IMR-90 (cell line): ENCODE measurements at regions not wholly inside any gene's neighbourhood (a gene's known extent, or its start where the extent isn't known, plus 50 kb on each side); places are given as distances from the start of the nearest gene placed in this dataset.

Experiments used
- CEBPB ChIP-seq: IDR thresholded peaks from 2 replicates; pipeline ENCODE4 v1.6.1; 2012; ENCODE audit warnings: low read depth, low read length, improper control_type of control experiment
- MAFK ChIP-seq: IDR thresholded peaks from 2 replicates; pipeline ENCODE4 v1.6.1; 2012; ENCODE audit warnings: low read depth, low read length, improper control_type of control experiment
- POLR2A ChIP-seq: IDR thresholded peaks from 2 replicates; pipeline ENCODE4 v1.6.1; 2012; ENCODE audit warnings: mild to moderate bottlenecking, low read depth, low read length
- RCOR1 ChIP-seq: IDR thresholded peaks from 2 replicates; pipeline ENCODE4 v1.6.1; 2012; ENCODE audit warnings: mild to moderate bottlenecking, low read length, improper control_type of control experiment; ENCODE audit not compliant: insufficient replicate concordance
- SMC3 ChIP-seq: fragments of 150-350 bp; IDR thresholded peaks from 2 replicates; pipeline ENCODE4 v1.6.1; 2016; ENCODE audit warnings: low read depth, mild to moderate bottlenecking, antibody characterized with exemption, low read length, moderate library complexity
- TF ChIP-seq, protein P1 (sequence below): conservative IDR thresholded peaks from 2 replicates; pipeline ENCODE4 v1.5.1; 2012; ENCODE audit warnings: mild to moderate bottlenecking, low read depth, low read length, improper control_type of control experiment

- TF ChIP-seq, protein P1, sequence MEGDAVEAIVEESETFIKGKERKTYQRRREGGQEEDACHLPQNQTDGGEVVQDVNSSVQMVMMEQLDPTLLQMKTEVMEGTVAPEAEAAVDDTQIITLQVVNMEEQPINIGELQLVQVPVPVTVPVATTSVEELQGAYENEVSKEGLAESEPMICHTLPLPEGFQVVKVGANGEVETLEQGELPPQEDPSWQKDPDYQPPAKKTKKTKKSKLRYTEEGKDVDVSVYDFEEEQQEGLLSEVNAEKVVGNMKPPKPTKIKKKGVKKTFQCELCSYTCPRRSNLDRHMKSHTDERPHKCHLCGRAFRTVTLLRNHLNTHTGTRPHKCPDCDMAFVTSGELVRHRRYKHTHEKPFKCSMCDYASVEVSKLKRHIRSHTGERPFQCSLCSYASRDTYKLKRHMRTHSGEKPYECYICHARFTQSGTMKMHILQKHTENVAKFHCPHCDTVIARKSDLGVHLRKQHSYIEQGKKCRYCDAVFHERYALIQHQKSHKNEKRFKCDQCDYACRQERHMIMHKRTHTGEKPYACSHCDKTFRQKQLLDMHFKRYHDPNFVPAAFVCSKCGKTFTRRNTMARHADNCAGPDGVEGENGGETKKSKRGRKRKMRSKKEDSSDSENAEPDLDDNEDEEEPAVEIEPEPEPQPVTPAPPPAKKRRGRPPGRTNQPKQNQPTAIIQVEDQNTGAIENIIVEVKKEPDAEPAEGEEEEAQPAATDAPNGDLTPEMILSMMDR: no peak
- TF ChIP-seq SMC3 (no peak), POLR2A (no peak), MAFK (no peak), CEBPB (no peak), RCOR1 (no peak)
Measured at GRCh38 chr20:56806952-56807517, 177.9 kb downstream of the TFAP2C start.
